ENCODE measurements at regions not wholly inside any gene's neighbourhood (a gene's known extent, or its start where the extent isn't known, plus 50 kb on each side); places are given as distances from the start of the nearest gene placed in this dataset.

DNA sequence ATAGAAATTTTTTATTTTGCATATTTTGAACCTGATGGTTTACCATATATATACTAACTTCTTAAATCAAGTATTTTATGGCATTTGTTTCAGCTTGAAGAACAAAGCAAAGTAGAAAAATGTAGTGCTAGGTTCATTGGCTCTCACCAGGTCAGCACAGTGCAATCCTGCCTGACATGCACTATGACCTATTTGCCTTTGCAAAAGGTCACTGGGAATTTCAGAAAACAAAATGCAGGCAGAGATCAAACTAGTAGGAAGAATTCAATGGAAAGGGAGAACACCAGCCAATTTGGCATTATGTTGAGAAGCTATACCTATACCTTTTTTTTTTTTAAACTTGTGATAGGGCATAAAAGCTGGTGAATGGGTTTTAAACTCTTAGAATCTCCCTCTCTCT, 329.8 kb upstream of the SGO1 start:
- CTCF ChIA-PET, result no interaction called here
- H3K36me3 ChIP-seq (ENCODE audit: control insufficient read depth in 4 of 4, insufficient read depth in 4 of 4, low read length in 3 of 4), result no peaks in the 10 kb centered on the region
- no peaks in the 10 kb centered on the region for H3K9me3 ChIP-seq (ENCODE audit: control extremely low read depth in 1 of 5, control insufficient read depth in 4 of 5, insufficient read depth in 2 of 5, low read depth in 1 of 5, low read length in 4 of 5)
- no peaks in the 10 kb centered on the region for H3K4me1 ChIP-seq (ENCODE audit: control extremely low read depth in 1 of 4, control insufficient read depth in 4 of 4, insufficient read depth in 4 of 4, low read length in 3 of 4)
- no peak overlapping the region for H3K4me3 ChIP-seq (ENCODE audit: control insufficient read depth in 1 of 7, extremely low read depth in 1 of 7, insufficient read depth in 4 of 7, low read depth in 2 of 7, low read length in 6 of 7)
- H3K27me3 ChIP-seq (replicated peaks in 2 of 5; ENCODE audit: control insufficient read depth in 4 of 5, insufficient read depth in 5 of 5, low read length in 4 of 5), result no peaks in the 10 kb centered on the region
- H3K27ac ChIP-seq (ENCODE audit: insufficient read depth in 1 of 2, low read depth in 1 of 2, low read length in 2 of 2, poor library complexity in 1 of 2, severe bottlenecking in 2 of 2), result no peak overlapping the region
- no peak for DNase-seq
- POLR2A ChIA-PET, result no interaction called here

DNA sequence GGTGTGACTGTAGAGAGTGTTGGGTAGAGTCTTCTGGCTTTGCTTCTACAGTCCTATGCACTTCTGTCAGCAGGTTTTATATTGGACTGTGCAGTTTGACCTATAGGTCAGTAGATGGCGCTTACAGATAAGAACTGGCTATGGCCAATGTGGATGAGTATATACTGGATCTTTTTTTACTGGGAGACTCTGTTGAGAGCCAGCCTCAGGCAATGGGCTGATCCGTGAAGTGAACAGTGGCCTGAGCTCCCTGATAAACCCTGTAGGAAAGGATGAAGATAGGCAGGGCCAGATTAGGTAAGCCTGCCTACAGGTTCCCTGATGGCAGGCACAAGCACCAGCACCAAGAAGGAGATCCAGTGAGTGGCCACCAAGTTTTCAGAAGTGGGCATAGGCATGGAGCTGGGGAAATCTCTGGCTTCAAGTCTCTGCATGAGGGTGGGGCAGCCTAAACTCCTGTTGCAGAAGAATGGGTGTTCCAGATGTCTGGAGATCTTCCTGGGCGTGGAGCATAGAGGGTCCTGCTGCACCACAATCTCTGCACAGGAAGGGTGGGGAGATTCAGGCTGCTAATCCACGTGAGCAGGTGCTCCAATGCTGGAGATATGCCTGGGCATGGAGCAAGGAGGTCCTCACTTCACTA, 326.0 kb upstream of the SGO1 start:
- H3K9me3 ChIP-seq (ENCODE audit: control extremely low read depth in 1 of 5, control insufficient read depth in 4 of 5, insufficient read depth in 2 of 5, low read depth in 1 of 5, low read length in 4 of 5), result no peaks in the 10 kb centered on the region
- H3K4me3 ChIP-seq (ENCODE audit: control insufficient read depth in 1 of 7, extremely low read depth in 1 of 7, insufficient read depth in 4 of 7, low read depth in 2 of 7, low read length in 6 of 7), result no peak overlapping the region
- ChIA-PET CTCF (interaction anchor here (1.1 kb wide), 1 partner anchor 10 kb away, joined by 3 read pairs; no protein-coding TSS in a partner anchor), POLR2A (no interaction called here)
- WGBS (ENCODE audit: insufficient coverage), result 29% methylated on average over 2 of the region's 4 CpGs
- H3K36me3 ChIP-seq (ENCODE audit: control insufficient read depth in 4 of 4, insufficient read depth in 4 of 4, low read length in 3 of 4), result no peaks in the 10 kb centered on the region
- DNase-seq, result peak; percentile 5 to 22 (median 13)
- H3K27ac ChIP-seq (ENCODE audit: insufficient read depth in 1 of 2, low read depth in 1 of 2, low read length in 2 of 2, poor library complexity in 1 of 2, severe bottlenecking in 2 of 2), result no peak overlapping the region
- H3K27me3 ChIP-seq (replicated peaks in 2 of 5; ENCODE audit: control insufficient read depth in 4 of 5, insufficient read depth in 5 of 5, low read length in 4 of 5), result no peaks in the 10 kb centered on the region
- no peaks in the 10 kb centered on the region for H3K4me1 ChIP-seq (ENCODE audit: control extremely low read depth in 1 of 4, control insufficient read depth in 4 of 4, insufficient read depth in 4 of 4, low read length in 3 of 4)

DNA sequence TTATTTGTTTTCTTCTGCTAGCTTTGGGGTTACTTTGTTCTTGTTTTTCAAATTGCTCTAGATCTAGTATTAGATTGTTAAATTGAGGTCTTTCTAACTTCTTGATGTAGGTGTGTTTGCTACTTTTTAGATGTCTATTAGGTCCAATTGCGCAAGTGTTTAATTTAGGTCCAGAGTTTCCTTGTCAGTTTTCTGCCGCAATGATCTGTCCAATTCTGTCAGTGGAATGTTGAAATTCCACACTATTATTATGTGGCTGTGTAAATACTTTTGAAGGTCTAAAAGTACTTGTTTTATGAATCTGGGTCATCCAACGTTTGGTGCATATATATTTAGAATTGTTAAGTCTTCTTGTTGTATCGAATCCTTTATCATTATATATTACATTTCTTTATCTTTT, 324.4 kb upstream of the SGO1 start:
- DNase-seq, result no peak
- Histone ChIP-seq H3K4me1 (ENCODE audit: control extremely low read depth in 1 of 4, control insufficient read depth in 4 of 4, insufficient read depth in 4 of 4, low read length in 3 of 4) (no peaks in the 10 kb centered on the region), H3K27me3 (replicated peaks in 2 of 5; ENCODE audit: control insufficient read depth in 4 of 5, insufficient read depth in 5 of 5, low read length in 4 of 5) (no peaks in the 10 kb centered on the region), H3K27ac (ENCODE audit: insufficient read depth in 1 of 2, low read depth in 1 of 2, low read length in 2 of 2, poor library complexity in 1 of 2, severe bottlenecking in 2 of 2) (no peak overlapping the region), H3K9me3 (ENCODE audit: control extremely low read depth in 1 of 5, control insufficient read depth in 4 of 5, insufficient read depth in 2 of 5, low read depth in 1 of 5, low read length in 4 of 5) (no peaks in the 10 kb centered on the region), H3K4me3 (ENCODE audit: control insufficient read depth in 1 of 7, extremely low read depth in 1 of 7, insufficient read depth in 4 of 7, low read depth in 2 of 7, low read length in 6 of 7) (no peak overlapping the region), H3K36me3 (ENCODE audit: control insufficient read depth in 4 of 4, insufficient read depth in 4 of 4, low read length in 3 of 4) (no peaks in the 10 kb centered on the region)
- ChIA-PET CTCF (interaction anchor here (1.2 kb wide), 1 partner anchor 18 kb away, joined by 3 read pairs; no protein-coding TSS in a partner anchor), POLR2A (no interaction called here)
- 43% methylated on average over 1 of the region's 4 CpGs for WGBS (ENCODE audit: insufficient coverage)

DNA sequence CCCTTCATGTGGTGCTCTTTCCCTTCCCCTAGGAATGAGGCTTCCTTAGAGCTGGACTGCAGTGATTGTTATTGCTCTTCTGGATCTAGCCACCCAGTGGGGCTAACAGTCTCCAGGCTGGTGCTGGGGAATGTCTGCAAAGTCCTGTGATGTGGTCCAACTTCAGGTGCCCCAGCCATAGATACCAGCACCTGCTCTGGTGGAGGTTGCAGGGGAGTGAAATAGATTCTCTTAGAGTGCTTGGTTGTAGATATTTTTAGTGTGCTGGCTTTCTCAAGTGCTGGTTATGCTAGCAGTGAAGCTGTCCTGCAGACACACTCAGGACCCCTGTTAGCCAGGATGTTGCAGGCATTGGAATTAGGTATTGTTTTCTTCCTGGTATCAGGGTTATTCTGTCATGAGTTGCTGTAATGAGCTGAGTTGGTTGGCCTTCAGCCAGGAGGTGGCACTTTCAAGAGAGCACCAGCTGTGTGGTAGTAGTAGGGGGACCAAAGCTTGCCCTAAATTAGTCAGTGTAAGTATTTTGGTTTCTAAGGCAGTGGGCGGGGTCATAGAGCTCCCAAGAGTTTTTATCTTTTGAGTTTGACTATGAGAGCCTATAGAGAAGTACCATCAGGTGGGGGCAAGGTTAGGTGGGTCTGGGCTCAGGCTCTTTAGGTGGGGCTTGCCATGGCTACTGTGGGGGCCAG, 317.5 kb upstream of the SGO1 start:
- H3K9me3 ChIP-seq (ENCODE audit: control extremely low read depth in 1 of 5, control insufficient read depth in 4 of 5, insufficient read depth in 2 of 5, low read depth in 1 of 5, low read length in 4 of 5), result peaks cover 0 to 4% (median 0%) of the 10 kb centered on the region in 5 experiments
- H3K27me3 ChIP-seq (replicated peaks in 2 of 5; ENCODE audit: control insufficient read depth in 4 of 5, insufficient read depth in 5 of 5, low read length in 4 of 5), result no peaks in the 10 kb centered on the region
- no peak overlapping the region for H3K27ac ChIP-seq (ENCODE audit: insufficient read depth in 1 of 2, low read depth in 1 of 2, low read length in 2 of 2, poor library complexity in 1 of 2, severe bottlenecking in 2 of 2)
- POLR2A ChIA-PET, result no interaction called here
- no peak overlapping the region for H3K4me3 ChIP-seq (ENCODE audit: control insufficient read depth in 1 of 7, extremely low read depth in 1 of 7, insufficient read depth in 4 of 7, low read depth in 2 of 7, low read length in 6 of 7)
- H3K4me1 ChIP-seq (ENCODE audit: control extremely low read depth in 1 of 4, control insufficient read depth in 4 of 4, insufficient read depth in 4 of 4, low read length in 3 of 4), result no peaks in the 10 kb centered on the region
- 83% methylated on average over 1 of the region's 1 CpG for WGBS (ENCODE audit: insufficient coverage)
- CTCF ChIA-PET, result no interaction called here
- H3K36me3 ChIP-seq (ENCODE audit: control insufficient read depth in 4 of 4, insufficient read depth in 4 of 4, low read length in 3 of 4), result no peaks in the 10 kb centered on the region
- no peak for DNase-seq

DNA sequence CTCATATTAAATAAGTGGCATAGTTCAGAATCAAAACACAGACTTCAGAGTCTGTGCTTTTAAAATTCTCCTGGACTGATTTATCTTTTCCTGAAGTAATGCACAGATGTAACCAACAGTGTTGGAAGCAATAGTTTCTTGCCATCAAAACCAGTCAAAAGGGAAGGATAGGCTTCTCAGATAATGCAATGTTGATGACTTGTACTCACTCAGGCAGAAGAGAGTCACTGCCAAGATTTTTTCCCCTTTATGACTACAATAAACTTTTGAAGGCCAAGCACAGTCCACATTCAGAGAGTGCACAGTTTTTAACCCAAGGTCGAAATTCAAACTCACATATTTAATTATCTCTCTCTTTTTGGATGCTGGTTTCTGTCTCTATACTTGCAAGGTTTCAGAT, 305.0 kb upstream of the SGO1 start:
- H3K9me3 ChIP-seq (ENCODE audit: control extremely low read depth in 1 of 5, control insufficient read depth in 4 of 5, insufficient read depth in 2 of 5, low read depth in 1 of 5, low read length in 4 of 5), result peaks cover 0 to 1% (median 0%) of the 10 kb centered on the region in 5 experiments
- POLR2A ChIA-PET, result no interaction called here
- no peaks in the 10 kb centered on the region for H3K27me3 ChIP-seq (replicated peaks in 2 of 5; ENCODE audit: control insufficient read depth in 4 of 5, insufficient read depth in 5 of 5, low read length in 4 of 5)
- H3K36me3 ChIP-seq (ENCODE audit: control insufficient read depth in 4 of 4, insufficient read depth in 4 of 4, low read length in 3 of 4), result no peaks in the 10 kb centered on the region
- CTCF ChIA-PET, result no interaction called here
- H3K4me1 ChIP-seq (ENCODE audit: control extremely low read depth in 1 of 4, control insufficient read depth in 4 of 4, insufficient read depth in 4 of 4, low read length in 3 of 4), result no peaks in the 10 kb centered on the region
- no peak for DNase-seq
- H3K27ac ChIP-seq (ENCODE audit: insufficient read depth in 1 of 2, low read depth in 1 of 2, low read length in 2 of 2, poor library complexity in 1 of 2, severe bottlenecking in 2 of 2), result no peak overlapping the region
- WGBS (ENCODE audit: insufficient coverage), result 100% methylated on average over 1 of the region's 1 CpG
- no peak overlapping the region for H3K4me3 ChIP-seq (ENCODE audit: control insufficient read depth in 1 of 7, extremely low read depth in 1 of 7, insufficient read depth in 4 of 7, low read depth in 2 of 7, low read length in 6 of 7)

DNA sequence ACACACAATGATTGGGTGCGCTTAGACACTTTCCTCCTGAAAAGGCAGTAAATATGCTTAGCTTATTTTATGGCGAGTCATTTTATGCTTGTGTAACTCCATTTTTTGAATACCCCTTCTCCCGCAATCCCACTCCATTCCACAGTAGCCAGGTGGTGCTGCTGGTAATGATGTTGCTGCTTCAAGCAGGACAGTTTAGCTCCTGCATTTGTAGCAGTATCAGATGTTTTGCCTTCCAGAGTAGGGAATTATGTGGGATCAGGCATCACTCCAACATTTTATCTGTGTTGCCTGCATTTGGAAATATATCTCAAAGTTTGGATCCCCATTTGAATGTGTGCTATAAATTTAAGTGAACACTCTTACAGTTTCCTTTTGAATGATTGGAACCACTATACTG, 302.1 kb upstream of the SGO1 start:
- Histone ChIP-seq H3K4me3 (ENCODE audit: control insufficient read depth in 1 of 7, extremely low read depth in 1 of 7, insufficient read depth in 4 of 7, low read depth in 2 of 7, low read length in 6 of 7) (no peak overlapping the region), H3K9me3 (ENCODE audit: control extremely low read depth in 1 of 5, control insufficient read depth in 4 of 5, insufficient read depth in 2 of 5, low read depth in 1 of 5, low read length in 4 of 5) (peaks cover 0 to 7% (median 0%) of the 10 kb centered on the region in 5 experiments), H3K36me3 (ENCODE audit: control insufficient read depth in 4 of 4, insufficient read depth in 4 of 4, low read length in 3 of 4) (no peaks in the 10 kb centered on the region), H3K4me1 (ENCODE audit: control extremely low read depth in 1 of 4, control insufficient read depth in 4 of 4, insufficient read depth in 4 of 4, low read length in 3 of 4) (no peaks in the 10 kb centered on the region), H3K27me3 (replicated peaks in 2 of 5; ENCODE audit: control insufficient read depth in 4 of 5, insufficient read depth in 5 of 5, low read length in 4 of 5) (no peaks in the 10 kb centered on the region), H3K27ac (ENCODE audit: insufficient read depth in 1 of 2, low read depth in 1 of 2, low read length in 2 of 2, poor library complexity in 1 of 2, severe bottlenecking in 2 of 2) (no peak overlapping the region)
- 100% methylated on average over 1 of the region's 3 CpGs for WGBS (ENCODE audit: insufficient coverage)
- no peak for DNase-seq
- ChIA-PET CTCF (no interaction called here), POLR2A (no interaction called here)

DNA sequence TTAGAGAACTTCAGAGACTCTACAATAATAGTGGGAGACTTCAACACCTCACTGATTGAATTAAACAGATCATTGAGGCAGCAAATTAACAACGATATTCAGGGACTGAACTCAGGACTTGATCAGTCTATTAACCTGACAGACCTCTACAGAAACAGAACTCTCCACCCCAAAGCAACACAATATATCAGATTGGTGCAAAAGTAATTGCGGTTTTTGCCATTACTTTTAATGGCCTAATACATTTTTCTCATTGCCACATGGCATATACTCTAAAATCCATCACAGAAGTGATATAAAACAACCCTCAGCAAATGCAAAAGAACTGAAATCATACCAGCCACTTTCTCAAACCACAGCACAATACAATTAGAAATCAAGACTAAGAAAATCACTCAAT, 298.1 kb upstream of the SGO1 start:
- 76% methylated on average over 2 of the region's 2 CpGs for WGBS (ENCODE audit: insufficient coverage)

More for the DNA sequence above, 298.1 kb upstream of the SGO1 start:
- CTCF ChIA-PET, result no interaction called here
- H3K27me3 ChIP-seq (replicated peaks in 2 of 5; ENCODE audit: control insufficient read depth in 4 of 5, insufficient read depth in 5 of 5, low read length in 4 of 5), result no peaks in the 10 kb centered on the region
- H3K9me3 ChIP-seq (ENCODE audit: control extremely low read depth in 1 of 5, control insufficient read depth in 4 of 5, insufficient read depth in 2 of 5, low read depth in 1 of 5, low read length in 4 of 5), result peaks cover 0 to 7% (median 0%) of the 10 kb centered on the region in 5 experiments
- POLR2A ChIA-PET, result no interaction called here
- no peak overlapping the region for H3K4me3 ChIP-seq (ENCODE audit: control insufficient read depth in 1 of 7, extremely low read depth in 1 of 7, insufficient read depth in 4 of 7, low read depth in 2 of 7, low read length in 6 of 7)
- no peaks in the 10 kb centered on the region for H3K4me1 ChIP-seq (ENCODE audit: control extremely low read depth in 1 of 4, control insufficient read depth in 4 of 4, insufficient read depth in 4 of 4, low read length in 3 of 4)
- no peak overlapping the region for H3K27ac ChIP-seq (ENCODE audit: insufficient read depth in 1 of 2, low read depth in 1 of 2, low read length in 2 of 2, poor library complexity in 1 of 2, severe bottlenecking in 2 of 2)
- H3K36me3 ChIP-seq (ENCODE audit: control insufficient read depth in 4 of 4, insufficient read depth in 4 of 4, low read length in 3 of 4), result no peaks in the 10 kb centered on the region
- DNase-seq, result no peak
